ENCODE measurements at regions not wholly inside any gene's neighbourhood (a gene's known extent, or its start where the extent isn't known, plus 50 kb on each side); places are given as distances from the start of the nearest gene placed in this dataset.

DNA sequence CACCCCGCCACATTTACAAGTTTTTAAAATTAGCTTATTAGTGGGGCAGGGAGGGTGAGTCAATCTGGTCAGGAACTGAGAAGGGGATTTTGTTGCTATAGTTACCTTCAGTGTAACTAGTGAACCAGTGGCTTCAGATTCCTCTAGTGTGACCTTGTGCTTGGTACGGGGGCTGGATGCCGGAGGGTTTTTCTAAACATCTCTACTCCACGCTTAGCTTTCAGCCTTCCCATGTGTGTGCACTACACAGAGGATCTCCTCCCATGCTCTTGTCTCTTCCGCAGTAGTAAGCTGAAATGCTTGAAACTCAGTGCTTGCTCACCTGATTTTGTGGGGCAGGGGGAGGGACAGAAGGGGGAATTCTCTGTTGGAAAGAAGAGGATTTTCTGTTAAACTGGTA is 67.9 kb upstream of the AKAP13 start:
- DNase-seq: no peak

DNA sequence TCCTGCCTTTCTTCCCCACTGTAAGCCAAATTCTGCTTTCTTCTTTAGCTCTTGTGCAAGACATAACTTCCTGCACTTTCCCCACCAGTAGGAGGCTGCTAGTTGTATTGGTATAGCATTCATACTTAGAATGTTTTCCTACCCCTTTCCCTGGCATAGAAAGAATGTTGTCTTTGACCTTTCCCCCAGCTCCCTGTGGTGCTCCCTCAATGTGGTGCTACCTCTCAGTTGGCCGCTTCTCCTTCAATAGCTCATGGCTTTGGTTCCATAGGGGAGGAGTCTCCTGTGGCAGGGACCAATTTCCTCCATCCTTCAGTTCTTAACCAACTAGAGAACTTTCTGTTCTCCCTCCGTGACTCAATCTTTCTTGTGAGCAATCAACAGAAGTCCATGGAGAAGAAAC is 67.5 kb upstream of the AKAP13 start:
- DNase-seq: no peak

DNA sequence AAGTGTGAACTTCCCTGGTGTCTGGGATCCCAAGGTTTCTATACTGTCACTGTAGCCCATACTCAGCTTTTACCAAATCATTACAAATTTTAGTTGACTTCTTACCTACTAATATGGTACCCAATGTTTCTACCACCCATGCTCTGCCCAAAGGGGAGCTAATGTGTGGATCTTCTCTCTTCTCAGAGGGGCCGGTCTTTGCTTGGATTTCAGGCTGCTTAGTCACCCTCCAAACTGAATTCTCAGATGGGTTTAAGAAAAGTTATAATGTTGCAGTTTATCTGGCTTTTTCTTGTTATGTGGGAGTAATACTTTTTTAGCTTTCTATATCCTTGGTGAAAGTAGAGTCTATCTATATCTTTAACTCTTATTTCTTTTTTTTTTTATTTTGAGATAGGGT is 67.1 kb upstream of the AKAP13 start:
- no peak for DNase-seq

DNA sequence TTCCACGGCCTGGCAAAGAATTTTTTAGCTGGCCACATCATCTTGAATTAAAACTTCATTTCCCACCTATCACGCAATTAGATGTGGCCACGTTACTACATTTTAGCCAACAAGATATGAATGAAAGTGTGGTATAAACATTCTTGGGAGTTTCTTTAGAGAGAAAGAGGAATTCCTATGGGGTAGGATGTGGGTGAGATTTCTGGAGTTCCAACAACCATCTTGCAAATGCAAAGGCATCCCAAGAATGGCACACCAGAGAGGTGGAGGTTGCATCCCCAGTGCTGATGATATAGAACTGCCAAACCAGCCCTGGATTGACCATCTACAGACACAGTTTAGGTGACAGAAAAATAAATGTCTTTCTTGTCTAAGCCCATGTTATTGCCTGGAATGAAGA is 66.3 kb upstream of the AKAP13 start:
- no peak for DNase-seq

- DNase-seq: no peak
Observed at GRCh38 chr15:85314633-85315032, 65.8 kb upstream of the AKAP13 start.

DNA sequence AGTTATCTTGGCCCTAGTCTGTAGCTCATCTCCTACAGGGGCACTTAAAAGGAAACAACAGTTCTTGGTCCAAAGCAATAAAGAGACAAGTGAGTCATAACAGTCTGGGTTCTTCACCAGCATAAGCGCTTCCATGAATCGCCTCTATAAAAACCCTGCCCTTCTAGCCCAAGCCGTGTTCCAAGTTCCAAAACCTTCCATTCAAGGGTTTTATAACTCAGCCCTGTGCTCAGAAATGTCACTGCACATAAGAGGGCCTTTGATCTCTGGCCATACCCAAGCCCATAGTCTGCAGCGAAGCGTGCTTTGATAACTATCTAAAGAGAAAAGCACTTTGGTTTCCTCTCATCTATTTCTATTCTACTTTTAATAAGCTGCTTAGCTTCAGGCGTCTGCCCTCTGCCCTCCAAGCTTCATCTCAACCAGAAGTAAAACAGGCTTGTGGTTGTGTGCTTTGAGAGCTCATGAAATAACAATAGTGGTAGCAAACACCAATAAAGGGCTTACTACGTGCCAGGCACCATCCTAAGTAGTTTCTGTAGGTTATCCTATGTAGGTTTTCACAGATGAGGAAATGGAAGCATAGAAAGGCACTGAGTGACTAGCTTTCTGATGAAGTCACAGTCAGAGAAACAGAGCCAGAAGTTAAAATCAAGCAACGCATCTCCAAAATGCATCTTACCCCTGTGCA is 64.0 kb upstream of the AKAP13 start:
- no peak for DNase-seq

DNA sequence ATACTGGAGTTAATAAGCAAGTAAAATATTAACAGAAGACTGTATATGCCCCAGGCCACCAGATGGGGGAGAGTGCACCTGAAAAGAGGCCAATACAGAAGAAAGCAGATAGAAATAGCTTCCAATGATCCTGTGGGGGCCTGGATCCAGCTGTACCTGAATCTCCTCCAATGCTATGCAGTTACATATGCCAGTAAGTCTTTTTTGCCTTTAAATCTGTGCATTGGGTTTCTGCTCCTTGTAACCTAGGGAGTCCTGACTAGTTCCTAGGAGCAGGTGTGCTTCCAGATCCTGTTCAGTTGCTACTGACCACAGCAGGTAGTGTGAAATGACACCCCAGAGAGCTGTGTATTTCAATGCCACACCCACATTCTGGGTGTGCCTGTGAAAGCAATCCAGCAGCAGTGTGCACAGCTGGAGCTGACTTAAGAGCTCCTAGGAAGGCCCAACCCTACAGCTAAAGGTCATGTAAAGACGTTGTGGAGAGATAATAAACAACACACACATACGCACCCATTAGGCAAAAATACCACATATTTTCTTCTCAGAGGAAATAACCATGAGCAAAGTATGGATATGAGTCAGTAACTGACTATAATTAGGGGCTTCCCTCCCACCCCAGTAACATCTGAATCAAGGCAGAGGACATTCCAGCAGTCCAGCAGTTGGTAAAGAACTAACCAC is 62.2 kb upstream of the AKAP13 start:
- DNase-seq: no peak

GRCh38 chr15:85318732-85319076 is 61.7 kb upstream of the AKAP13 start:
- no peak for DNase-seq

- DNase-seq: no peak
Observed at GRCh38 chr15:85324202-85324601, 56.2 kb upstream of the AKAP13 start.

- DNase-seq: no peak
Observed at GRCh38 chr15:85325834-85326233, 54.6 kb upstream of the AKAP13 start.

DNA sequence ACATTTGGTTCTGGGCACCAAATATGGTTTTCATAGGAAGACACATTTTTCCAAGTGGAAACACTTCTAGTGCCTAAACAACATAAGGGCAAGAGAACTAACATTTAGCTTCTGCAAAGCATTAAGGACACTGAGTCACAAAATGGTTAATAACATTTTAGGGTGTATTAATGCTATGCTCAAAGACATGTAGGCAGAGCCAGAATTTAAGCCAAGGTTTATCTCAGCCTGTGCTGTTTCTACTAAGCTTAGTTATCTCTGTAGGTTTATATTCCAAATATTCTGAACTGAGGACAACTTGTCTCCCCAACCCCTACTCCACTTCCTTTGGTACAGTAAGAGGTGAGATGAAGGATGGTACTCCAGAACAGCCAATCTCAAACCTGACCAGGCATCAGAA is 54.1 kb upstream of the AKAP13 start:
- no peak for DNase-seq

DNA sequence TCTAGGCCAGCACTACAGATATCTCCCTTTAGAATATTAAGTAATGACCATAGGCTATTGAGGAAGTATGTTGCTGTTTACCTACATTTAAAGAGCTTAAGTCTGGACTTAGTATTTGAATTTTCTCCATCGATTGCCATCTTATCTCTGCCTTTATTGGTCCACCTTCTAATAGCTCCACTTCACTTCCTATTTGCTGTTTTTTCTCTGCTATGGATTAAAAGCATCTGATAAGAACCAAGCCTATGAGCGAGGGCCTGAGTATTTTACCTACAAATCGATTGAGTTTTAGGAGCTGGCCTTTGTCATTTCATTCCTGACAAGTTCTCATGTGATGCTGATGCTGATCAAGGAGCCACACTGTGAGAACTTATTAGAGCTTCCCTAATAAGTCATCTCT is 52.6 kb upstream of the AKAP13 start:
- no peak for DNase-seq

DNA sequence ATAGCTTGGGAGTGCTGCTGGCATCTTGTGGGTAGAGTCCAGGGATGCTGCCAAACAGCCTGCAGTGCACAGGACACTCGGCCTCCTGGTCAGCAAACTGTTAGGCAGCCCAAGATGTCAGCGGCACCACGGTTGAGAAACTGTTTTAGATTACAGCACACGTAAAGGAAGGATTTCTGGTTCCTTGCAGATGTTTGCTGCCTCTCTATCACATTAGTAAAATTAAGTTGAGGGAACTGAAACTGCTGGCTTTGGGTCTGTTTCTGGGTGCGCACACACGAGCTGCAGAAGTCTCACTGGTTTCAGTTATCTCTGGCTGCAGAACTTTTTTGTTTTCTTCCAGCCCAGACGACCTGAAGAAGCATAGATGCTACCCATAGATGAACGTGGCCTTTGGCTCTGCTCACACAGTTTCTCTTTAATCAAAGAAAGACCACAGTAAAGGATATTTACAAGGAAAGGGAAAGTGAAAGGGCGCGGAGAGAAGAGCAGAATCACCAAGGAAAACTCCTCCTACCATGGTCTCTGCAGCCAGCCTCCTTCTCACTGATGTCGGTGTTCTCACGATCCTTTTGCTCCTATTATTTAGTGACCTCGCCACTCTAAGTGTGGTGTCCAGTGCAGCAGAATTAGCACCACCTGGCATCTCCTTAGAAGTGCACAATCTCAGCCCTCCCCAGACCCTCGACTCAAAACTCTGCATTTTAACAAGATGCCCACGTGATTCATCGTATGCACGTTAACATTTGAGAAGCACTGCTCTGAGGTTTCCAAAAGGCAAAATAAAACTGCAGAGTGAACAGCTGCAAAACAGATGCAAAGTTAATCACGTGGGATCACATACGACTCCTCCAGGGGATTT is 50.6 kb upstream of the AKAP13 start:
- no peak for DNase-seq

All from GF-D8 (cell line).